ENCODE measurements at regions not wholly inside any gene's neighbourhood (a gene's known extent, or its start where the extent isn't known, plus 50 kb on each side); places are given as distances from the start of the nearest gene placed in this dataset.

GRCh38 chr10:44716470-44717015, 194.6 kb upstream of the TMEM72 start:
- Histone ChIP-seq H3K4me1 (ENCODE audit: control insufficient read depth, low read length) (no peaks in the 10 kb centered on the region), H3K9me2 (replicated peaks; ENCODE audit: control insufficient read depth, low read length) (no peaks in the 10 kb centered on the region), H3K36me3 (ENCODE audit: control insufficient read depth, low read length) (no peaks in the 10 kb centered on the region), H3K79me2 (ENCODE audit: control insufficient read depth, low read length) (no peaks in the 10 kb centered on the region), H3K4me2 (ENCODE audit: low read length) (no peak overlapping the region), H3K27ac (ENCODE audit: low read depth, low read length) (no peak overlapping the region), H3K9me3 (ENCODE audit: control insufficient read depth, insufficient read depth, low read length) (no peaks in the 10 kb centered on the region), H4K20me1 (ENCODE audit: control insufficient read depth, insufficient read depth, low read depth, low read length) (no peaks in the 10 kb centered on the region), H3K4me3 (ENCODE audit: low read length) (no peak overlapping the region), H3F3A (ENCODE audit: control insufficient read depth, insufficient read depth) (no peaks in the 10 kb centered on the region), H3K27me3 (ENCODE audit: control insufficient read depth, low read length) (no peaks in the 10 kb centered on the region; the same call in 1 of the 2 replicates)
- no peak for TF ChIP-seq EZH2phosphoT487 (IDR thresholded peaks at IDR 0.05; ENCODE audit: borderline replicate concordance, low read length)
- TF ChIP-seq, protein P1, sequence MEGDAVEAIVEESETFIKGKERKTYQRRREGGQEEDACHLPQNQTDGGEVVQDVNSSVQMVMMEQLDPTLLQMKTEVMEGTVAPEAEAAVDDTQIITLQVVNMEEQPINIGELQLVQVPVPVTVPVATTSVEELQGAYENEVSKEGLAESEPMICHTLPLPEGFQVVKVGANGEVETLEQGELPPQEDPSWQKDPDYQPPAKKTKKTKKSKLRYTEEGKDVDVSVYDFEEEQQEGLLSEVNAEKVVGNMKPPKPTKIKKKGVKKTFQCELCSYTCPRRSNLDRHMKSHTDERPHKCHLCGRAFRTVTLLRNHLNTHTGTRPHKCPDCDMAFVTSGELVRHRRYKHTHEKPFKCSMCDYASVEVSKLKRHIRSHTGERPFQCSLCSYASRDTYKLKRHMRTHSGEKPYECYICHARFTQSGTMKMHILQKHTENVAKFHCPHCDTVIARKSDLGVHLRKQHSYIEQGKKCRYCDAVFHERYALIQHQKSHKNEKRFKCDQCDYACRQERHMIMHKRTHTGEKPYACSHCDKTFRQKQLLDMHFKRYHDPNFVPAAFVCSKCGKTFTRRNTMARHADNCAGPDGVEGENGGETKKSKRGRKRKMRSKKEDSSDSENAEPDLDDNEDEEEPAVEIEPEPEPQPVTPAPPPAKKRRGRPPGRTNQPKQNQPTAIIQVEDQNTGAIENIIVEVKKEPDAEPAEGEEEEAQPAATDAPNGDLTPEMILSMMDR (IDR thresholded peaks at IDR 0.05; ENCODE audit: low read depth, low read length, poor library complexity, severe bottlenecking): no peak

GRCh38 chr10:44723082-44723481, 188.1 kb upstream of the TMEM72 start:
- Histone ChIP-seq H3K4me2 (ENCODE audit: low read length) (no peak overlapping the region), H3K36me3 (ENCODE audit: control insufficient read depth, low read length) (no peaks in the 10 kb centered on the region), H3K4me3 (ENCODE audit: low read length) (no peak overlapping the region), H3K27ac (ENCODE audit: low read depth, low read length) (no peak overlapping the region), H3F3A (ENCODE audit: control insufficient read depth, insufficient read depth) (no peaks in the 10 kb centered on the region), H3K27me3 (ENCODE audit: control insufficient read depth, low read length) (no peaks in the 10 kb centered on the region), H4K20me1 (ENCODE audit: control insufficient read depth, insufficient read depth, low read depth, low read length) (no peaks in the 10 kb centered on the region), H3K79me2 (ENCODE audit: control insufficient read depth, low read length) (no peaks in the 10 kb centered on the region), H3K9me3 (ENCODE audit: control insufficient read depth, insufficient read depth, low read length) (no peaks in the 10 kb centered on the region), H3K9me2 (replicated peaks; ENCODE audit: control insufficient read depth, low read length) (no peaks in the 10 kb centered on the region), H3K4me1 (ENCODE audit: control insufficient read depth, low read length) (peaks cover 13% of the 10 kb centered on the region)
- TF ChIP-seq, protein P1 (IDR thresholded peaks at IDR 0.05; ENCODE audit: low read depth, low read length, poor library complexity, severe bottlenecking): no peak
- no peak for TF ChIP-seq EZH2phosphoT487 (IDR thresholded peaks at IDR 0.05; ENCODE audit: borderline replicate concordance, low read length)

DNA sequence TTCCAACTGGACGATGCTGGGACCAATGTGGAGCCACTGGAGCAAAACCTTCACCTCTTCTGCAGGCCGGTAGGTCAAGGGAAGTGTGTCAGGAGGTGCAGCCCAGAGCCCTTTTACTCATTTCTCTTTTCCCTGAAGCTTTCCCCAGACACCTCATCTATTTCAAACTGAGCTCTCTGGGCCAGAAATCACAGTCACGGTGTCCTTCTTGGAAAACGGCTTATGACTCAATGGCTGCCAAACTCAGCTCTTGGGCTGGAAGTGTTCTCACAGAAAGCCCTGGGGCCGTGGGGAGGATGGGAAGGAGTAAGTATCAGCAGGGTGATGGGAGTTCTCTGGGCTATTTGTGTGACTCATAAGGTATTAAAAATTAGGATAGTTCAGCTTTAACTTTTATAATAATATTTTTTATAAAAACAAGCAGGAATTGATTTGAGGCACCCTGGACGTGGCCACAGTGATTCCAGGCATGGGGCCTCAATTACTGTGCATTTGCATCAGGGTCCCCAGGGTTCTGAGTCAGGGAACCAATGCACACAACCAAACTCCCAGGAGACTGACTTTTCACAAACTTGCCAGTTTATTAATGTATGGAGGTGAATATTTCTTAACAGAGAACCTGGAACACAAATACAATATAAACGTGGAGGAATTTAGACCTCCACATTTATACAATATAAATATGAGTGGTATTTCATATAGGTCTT, 187.4 kb upstream of the TMEM72 start:
- Histone ChIP-seq H3K27ac (ENCODE audit: low read depth, low read length) (no peak overlapping the region), H3K36me3 (ENCODE audit: control insufficient read depth, low read length) (no peaks in the 10 kb centered on the region), H3K79me2 (ENCODE audit: control insufficient read depth, low read length) (no peaks in the 10 kb centered on the region), H3K4me3 (ENCODE audit: low read length) (no peak overlapping the region), H3K4me1 (ENCODE audit: control insufficient read depth, low read length) (peaks cover 13% of the 10 kb centered on the region), H4K20me1 (ENCODE audit: control insufficient read depth, insufficient read depth, low read depth, low read length) (no peaks in the 10 kb centered on the region), H3F3A (ENCODE audit: control insufficient read depth, insufficient read depth) (no peaks in the 10 kb centered on the region), H3K9me2 (replicated peaks; ENCODE audit: control insufficient read depth, low read length) (no peaks in the 10 kb centered on the region), H3K27me3 (ENCODE audit: control insufficient read depth, low read length) (no peaks in the 10 kb centered on the region), H3K9me3 (ENCODE audit: control insufficient read depth, insufficient read depth, low read length) (no peaks in the 10 kb centered on the region), H3K4me2 (ENCODE audit: low read length) (no peak overlapping the region)
- TF ChIP-seq EZH2phosphoT487 (IDR thresholded peaks at IDR 0.05; ENCODE audit: borderline replicate concordance, low read length): no peak
- TF ChIP-seq, protein P1 (IDR thresholded peaks at IDR 0.05; ENCODE audit: low read depth, low read length, poor library complexity, severe bottlenecking): no peak

Measured in DOHH2 (cell line).